Activated CD8-positive, alpha-beta T cell treated with anti-CD3 and anti-CD28 coated beads, Interleukin-2, amount 10 ng/mL, durations not matched to agents 7 days and 5 days (primary cell): ENCODE measurements at regions not wholly inside any gene's neighbourhood (a gene's known extent, or its start where the extent isn't known, plus 50 kb on each side); places are given as distances from the start of the nearest gene placed in this dataset.

Experiments
- ATAC-seq: fragments of 150-1000 bp; cut with Tn5 transposase; one replicate; pipeline ENCODE4 v1.10.0; 2021; ENCODE audit warnings: moderate library complexity
- CTCF ChIA-PET: fragments of 350-600 bp; sonication (Branson Sonifier 250); formaldehyde crosslinking; loops from one replicate; lab custom pipeline; 2021; ENCODE audit warnings: antibody characterized with exemption; lab: Charles Lee
- POLR2A ChIA-PET: fragments of 350-600 bp; sonication (Branson Sonifier 250); formaldehyde crosslinking; loops from one replicate; lab custom pipeline; 2021; ENCODE audit warnings: antibody characterized with exemption; lab: Charles Lee
- DNase-seq: peaks from one replicate; pipeline ENCODE4 v3.0.0-alpha.2; 2020
- H3K27ac Mint-ChIP-seq: one replicate; pipeline ENCODE4 v1.8.0; 2021; ENCODE audit warnings: mild to moderate bottlenecking, mixed read lengths
- H3K27me3 Mint-ChIP-seq: one replicate; pipeline ENCODE4 v1.8.0; 2021; ENCODE audit warnings: low read depth, mixed read lengths
- H3K36me3 Mint-ChIP-seq: one replicate; pipeline ENCODE4 v1.8.0; 2021; ENCODE audit warnings: low read depth, mixed read lengths
- H3K4me1 Mint-ChIP-seq: one replicate; pipeline ENCODE4 v1.8.0; 2021; ENCODE audit warnings: low read depth, mixed read lengths
- H3K4me3 Mint-ChIP-seq: one replicate; pipeline ENCODE4 v1.8.0; 2021; ENCODE audit warnings: mild to moderate bottlenecking, mixed read lengths
- H3K9me3 Mint-ChIP-seq: one replicate; pipeline ENCODE4 v1.8.0; 2022; ENCODE audit warnings: mixed read lengths; ENCODE audit not compliant: insufficient read depth

DNA sequence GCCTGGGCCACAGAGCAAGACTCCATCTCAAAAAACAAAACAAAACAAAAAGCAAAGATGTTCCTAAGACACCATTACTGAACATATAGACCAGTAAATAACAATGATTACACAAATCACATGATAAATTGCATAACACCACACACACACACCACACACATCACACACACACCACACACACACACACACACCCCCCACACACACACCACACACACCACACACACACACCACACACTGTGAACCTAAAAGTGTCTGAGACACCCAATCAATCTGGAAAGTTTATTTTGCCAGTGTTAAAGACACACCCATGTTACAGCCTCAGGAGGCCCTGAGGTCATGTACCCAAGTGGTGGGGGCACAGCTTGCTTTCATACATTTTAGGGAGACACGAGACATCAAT, 62.6 kb upstream of the ASAP2 start:
- DNase-seq (no peak), ATAC-seq (no peak)
- Mint-ChIP-seq H3K27ac (no peak overlapping the region), H3K36me3 (no peaks in the 10 kb centered on the region), H3K27me3 (peaks cover 6% of the 10 kb centered on the region), H3K4me1 (no peaks in the 10 kb centered on the region), H3K4me3 (no peak overlapping the region), H3K9me3 (no peaks in the 10 kb centered on the region)
- POLR2A ChIA-PET = no interaction called here
- CTCF ChIA-PET = interaction anchor here (1.2 to 1.7 kb wide), 2 partner anchors 23 to 61 kb away, joined by 4 to 5 read pairs; no protein-coding TSS in a partner anchor

DNA sequence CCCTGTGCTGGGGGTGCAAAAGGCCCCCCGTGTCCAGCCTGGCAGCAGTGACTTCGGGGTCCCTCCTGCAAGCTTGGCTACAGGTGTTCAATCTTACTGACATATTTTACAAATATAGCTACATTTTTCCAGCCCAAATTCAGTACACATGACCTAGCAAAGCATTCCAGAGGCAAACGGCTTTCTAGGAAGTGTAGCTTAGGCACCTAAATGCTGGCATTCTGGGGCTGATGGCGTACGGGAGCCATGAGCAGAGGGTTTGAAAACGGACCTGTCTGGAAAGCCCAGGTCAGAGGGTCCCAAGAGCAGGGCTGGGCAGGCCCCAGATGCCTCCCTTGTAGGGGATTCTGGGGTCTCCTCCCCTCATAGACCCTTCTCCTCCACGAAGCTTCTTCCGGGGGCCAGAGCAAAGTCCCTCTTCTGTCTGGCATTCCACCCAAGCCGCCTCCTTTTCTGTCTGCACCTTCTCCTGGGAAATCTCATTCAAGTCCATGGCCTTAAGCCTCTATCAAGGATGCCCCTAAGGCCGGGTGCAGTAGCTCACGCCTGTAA, 63.3 kb upstream of the ASAP2 start:
- no peaks in the 10 kb centered on the region for H3K9me3 Mint-ChIP-seq
- no peaks in the 10 kb centered on the region for H3K4me1 Mint-ChIP-seq
- ChIA-PET POLR2A (no interaction called here), CTCF (interaction anchor here (0.9 to 1.7 kb wide), 5 partner anchors 8 to 330 kb away, joined by 3 to 5 read pairs (median 4); no protein-coding TSS in a partner anchor)
- ATAC-seq (no peak), DNase-seq (no peak)
- no peak overlapping the region for H3K4me3 Mint-ChIP-seq
- H3K27me3 Mint-ChIP-seq = peaks cover 6% of the 10 kb centered on the region
- H3K36me3 Mint-ChIP-seq = no peaks in the 10 kb centered on the region
- H3K27ac Mint-ChIP-seq = no peak overlapping the region

DNA sequence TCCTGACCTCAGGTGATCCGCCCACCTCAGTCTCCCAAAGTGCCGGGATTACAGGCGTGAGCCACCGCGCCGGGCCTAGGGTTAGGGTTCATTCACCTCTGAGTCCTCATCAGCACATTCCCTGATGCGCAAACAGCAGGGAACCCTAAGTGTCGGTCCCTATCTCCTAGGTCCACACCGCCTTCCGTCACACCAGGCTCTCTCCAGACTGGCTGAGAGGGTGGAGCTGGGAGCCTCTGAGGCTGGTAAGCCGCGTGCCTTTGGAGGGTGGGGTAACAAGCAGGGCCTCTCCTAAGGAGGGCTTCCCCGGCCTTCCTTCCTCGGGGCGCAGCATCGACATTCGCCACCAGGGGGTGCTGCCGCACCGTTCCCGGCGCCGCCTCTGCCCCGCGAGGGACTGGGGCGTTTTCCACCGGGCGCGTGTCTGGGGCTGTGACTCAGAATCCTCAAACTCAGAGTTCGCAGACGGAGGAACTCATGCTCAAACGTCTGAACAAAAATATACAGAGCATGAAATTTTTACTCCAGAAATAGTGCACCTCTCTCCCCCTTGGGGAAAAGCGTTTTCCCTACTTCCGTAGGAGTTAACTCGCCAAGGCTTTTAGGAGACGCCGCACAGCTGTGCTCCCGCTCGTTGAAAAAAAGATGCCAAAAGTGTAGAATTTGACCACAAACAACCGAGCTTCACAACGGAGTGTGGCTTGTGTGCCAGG, 63.9 kb upstream of the ASAP2 start:
- H3K36me3 Mint-ChIP-seq = no peaks in the 10 kb centered on the region
- ChIA-PET CTCF (interaction anchor here (0.9 to 1.7 kb wide), 5 partner anchors 8 to 331 kb away, joined by 3 to 5 read pairs (median 4); no protein-coding TSS in a partner anchor), POLR2A (no interaction called here)
- no peaks in the 10 kb centered on the region for H3K9me3 Mint-ChIP-seq
- H3K27ac Mint-ChIP-seq = no peak overlapping the region
- H3K4me1 Mint-ChIP-seq = no peaks in the 10 kb centered on the region
- DNase-seq (peak; percentile 81), ATAC-seq (peak; percentile 93)
- H3K27me3 Mint-ChIP-seq = peaks cover 6% of the 10 kb centered on the region
- no peak overlapping the region for H3K4me3 Mint-ChIP-seq

DNA sequence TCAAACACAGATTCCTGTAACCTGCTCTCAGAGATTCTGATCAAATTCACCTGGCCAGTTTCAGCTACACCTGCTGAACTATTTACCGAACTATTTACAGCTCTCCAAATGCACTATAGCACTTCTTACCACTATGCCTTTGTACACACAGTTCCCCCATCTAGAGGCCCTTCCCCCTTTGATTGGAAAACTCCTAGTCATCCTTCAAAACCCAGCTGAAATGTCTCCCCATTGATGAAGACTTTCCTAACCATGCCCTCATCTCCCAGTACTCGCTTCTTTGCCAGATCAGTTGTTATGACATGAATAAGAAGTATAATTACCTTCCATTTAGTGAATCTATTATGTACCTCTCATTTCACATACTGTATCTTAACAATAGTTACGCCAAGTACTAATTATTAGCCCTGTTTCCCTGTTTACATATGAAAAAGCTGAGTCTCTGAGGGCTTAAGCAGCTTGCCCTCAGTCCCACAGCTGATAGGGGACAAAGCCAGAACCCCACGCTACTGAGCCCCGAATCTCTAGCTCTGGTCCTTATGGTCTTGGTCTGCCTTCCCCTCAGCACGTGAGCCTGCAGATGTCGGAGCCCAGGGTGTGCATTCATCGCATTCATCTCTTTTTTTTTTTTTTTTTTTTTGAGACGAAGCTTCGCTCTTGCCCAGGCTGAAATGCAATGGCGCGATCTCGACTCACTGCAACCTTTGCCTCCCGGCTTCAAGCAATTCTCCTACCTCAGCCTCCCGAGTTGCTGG, 64.7 kb upstream of the ASAP2 start:
- DNase-seq = no peak
- Mint-ChIP-seq H3K36me3 (no peaks in the 10 kb centered on the region), H3K27ac (no peak overlapping the region), H3K9me3 (no peaks in the 10 kb centered on the region), H3K4me3 (no peak overlapping the region), H3K4me1 (no peaks in the 10 kb centered on the region), H3K27me3 (peaks cover 6% of the 10 kb centered on the region)
- ChIA-PET CTCF (interaction anchor here (0.8 to 1.4 kb wide), 3 partner anchors 64 to 273 kb away, joined by 3 to 4 read pairs (median 4); no protein-coding TSS in a partner anchor), POLR2A (no interaction called here)
- no peak for ATAC-seq

DNA sequence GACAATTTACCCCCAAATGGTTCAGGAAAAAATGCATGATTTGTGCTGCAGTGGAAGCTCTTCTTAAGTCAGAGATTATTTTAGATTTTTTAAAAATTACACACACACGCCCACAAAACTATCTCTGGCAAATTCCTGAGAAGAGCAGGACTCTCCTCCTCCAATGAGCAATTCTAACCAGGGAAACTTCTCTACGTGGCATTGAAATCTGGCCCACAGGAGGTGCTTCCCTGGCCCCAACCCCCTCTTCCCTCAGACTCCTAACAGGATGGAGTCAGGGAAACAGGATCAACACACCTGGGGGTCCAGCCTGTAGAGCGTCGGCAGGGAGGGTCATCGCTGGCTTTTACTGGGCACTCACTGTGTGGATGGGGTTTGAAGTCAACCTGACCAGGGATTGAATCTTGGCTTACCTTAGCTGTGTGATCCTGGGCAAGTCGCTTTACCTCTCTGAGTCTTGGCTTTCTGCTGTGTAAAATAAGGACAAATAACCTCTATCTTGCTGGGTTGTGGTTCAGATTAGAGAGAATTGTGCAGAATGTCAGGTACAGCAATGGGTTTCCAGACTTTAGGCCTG, 65.4 kb upstream of the ASAP2 start:
- ChIA-PET POLR2A (no interaction called here), CTCF (interaction anchor here (0.7 to 1.4 kb wide), 4 partner anchors 34 to 272 kb away, joined by 3 to 4 read pairs (median 4); no protein-coding TSS in a partner anchor)
- Mint-ChIP-seq H3K27ac (no peak overlapping the region), H3K36me3 (no peaks in the 10 kb centered on the region), H3K9me3 (no peaks in the 10 kb centered on the region), H3K4me1 (no peaks in the 10 kb centered on the region), H3K4me3 (no peak overlapping the region), H3K27me3 (peaks cover 6% of the 10 kb centered on the region)
- ATAC-seq (no peak), DNase-seq (no peak)

DNA sequence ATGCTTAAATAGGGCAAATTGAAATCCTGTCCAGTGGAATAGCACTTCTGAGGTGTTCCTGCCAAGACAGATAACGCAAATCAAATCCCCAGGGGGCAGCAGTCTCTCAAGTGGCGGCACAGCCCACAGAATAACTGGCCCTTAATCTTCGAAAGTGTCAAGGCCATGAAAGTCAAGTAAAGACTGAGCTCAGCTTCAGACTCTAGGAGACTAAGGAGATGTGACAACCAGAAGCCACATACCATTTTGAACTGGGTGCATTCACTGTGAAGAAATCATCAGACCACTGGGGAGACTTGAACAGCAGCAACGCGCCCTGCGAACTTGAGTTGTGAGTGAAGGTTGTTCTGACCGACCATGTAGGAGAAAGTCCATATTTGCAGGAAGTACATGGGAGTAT, 66.0 kb upstream of the ASAP2 start:
- H3K9me3 Mint-ChIP-seq = no peaks in the 10 kb centered on the region
- no peaks in the 10 kb centered on the region for H3K36me3 Mint-ChIP-seq
- peaks cover 6% of the 10 kb centered on the region for H3K27me3 Mint-ChIP-seq
- no peaks in the 10 kb centered on the region for H3K4me1 Mint-ChIP-seq
- H3K27ac Mint-ChIP-seq = no peak overlapping the region
- POLR2A ChIA-PET = no interaction called here
- ATAC-seq (no peak), DNase-seq (no peak)
- H3K4me3 Mint-ChIP-seq = no peak overlapping the region
- CTCF ChIA-PET = interaction anchor here (0.7 kb wide), 1 partner anchor 34 kb away, joined by 4 read pairs; no protein-coding TSS in a partner anchor

DNA sequence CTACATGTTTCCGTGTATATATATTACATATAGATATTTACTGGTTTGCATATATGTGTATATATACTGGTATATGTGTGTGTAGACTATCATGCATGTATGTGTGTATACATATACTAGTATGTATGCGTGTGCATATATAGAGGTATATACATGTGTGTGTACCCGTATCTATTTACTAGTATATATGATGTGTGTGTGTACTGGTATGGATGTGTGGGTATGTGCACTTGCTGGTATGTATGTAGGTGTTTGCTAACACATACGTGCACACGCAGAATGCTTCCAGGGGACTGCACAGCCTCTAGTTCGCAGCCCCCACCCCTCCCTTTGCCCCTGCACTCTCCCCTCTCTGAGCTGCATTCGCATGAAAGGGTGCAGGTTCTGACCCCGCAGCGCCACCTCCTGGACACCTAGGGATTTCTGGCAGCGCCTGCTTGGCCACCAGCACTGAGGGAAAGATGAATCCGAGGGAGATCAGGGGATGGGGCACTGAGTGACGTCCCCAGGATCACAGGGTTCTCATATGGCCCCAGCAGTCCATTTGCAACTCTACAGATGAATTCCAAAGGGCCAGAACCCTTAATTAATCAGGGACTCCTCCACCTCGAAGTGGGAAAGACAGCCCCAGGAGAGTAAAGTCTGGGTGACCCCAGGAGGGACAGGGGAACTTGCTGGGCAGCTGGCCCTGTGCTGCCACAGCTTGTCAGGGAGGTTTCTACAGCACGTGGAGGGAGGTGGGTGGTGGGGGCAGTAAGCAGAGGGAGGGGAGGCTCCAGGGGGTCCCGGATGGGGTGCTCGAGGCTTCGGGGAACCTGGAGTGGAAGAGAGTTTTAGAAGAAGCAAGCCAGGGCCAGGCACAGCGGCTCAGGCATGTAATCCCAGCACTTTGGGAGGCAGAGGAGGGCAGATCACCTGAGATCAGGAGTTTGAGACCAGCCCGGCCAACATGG, 66.8 kb upstream of the ASAP2 start:
- ChIA-PET POLR2A (no interaction called here), CTCF (interaction anchor here (1.0 to 1.2 kb wide), 2 partner anchors 231 to 267 kb away, joined by 3 to 4 read pairs; no protein-coding TSS in a partner anchor)
- Mint-ChIP-seq H3K4me3 (no peak overlapping the region), H3K27ac (no peak overlapping the region), H3K36me3 (no peaks in the 10 kb centered on the region), H3K27me3 (peaks cover 6% of the 10 kb centered on the region), H3K9me3 (no peaks in the 10 kb centered on the region), H3K4me1 (no peaks in the 10 kb centered on the region)
- ATAC-seq = peak; percentile 41
- peak; percentile 79 for DNase-seq

DNA sequence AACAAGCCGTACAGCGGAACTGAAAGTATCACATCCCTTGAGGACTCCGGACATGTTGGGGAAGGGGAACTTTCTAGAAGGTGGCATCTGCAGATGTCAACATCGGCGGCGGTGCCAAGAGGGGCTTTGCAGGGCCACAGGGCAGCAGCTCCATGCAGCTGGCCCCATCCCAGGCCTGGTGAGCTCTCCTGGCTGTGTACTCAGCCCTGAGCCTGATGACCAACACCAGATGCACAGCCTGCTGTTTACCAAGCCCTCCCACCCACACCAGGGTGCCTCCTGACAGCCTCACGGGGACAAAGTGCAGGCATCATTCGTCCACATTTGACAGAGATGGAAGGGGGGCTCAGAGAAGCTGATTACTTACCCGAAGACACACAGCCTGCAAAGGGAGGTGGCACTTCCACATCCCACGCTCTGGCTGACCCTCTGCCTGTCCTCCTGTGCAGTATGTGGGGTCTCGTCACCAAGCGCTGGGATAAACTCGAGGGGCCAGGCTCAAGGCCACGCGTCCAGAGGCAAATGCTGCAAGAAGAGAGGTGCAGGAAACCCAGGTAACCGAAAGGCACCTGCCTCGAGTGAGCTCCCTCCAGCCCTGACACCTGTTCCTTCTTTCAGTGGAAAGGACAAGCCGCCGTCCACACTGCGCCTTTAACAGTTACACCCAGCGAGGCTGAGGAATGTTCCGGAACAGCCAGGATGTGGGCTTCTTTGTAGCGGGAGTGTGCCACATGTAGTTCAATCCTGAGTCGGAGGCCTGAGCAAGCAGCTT, 69.0 kb upstream of the ASAP2 start:
- CTCF ChIA-PET = interaction anchor here (0.8 kb wide), 1 partner anchor 13 kb away, joined by 3 read pairs; no protein-coding TSS in a partner anchor
- ATAC-seq = no peak
- POLR2A ChIA-PET = no interaction called here

DNA sequence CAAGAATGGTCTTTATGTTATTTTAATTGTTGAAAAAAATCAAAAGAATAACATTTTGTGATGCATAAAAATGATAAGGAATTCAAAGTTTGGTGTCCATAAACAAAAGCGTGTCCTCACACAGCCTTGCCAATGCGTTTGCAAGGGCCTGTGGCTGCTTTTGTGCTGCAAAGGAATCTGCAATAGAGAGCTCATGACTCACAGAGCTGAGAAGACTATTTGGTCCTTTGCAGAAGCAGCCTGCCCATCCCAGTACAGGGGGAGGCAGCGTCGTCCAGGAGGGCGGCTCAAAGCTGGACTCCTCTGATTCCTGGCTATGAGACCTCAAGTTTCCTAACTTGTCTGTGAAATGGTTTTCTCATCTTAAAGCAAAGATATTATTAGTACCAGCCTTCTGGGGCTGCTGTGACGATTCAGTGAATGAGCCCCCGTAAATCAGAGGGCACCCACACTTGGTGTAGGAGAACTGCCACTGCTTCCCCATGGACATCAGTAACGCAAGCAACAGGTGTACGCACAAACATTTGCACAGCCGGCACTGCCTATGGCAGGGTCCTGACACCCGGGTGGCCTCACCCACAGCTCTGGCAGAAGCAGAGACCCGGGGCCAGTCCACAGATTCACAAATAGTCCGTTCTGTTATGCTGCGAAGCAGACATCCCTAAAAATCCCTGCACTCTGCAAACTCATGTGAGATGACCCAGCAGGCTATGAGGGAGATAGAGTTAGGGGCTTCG, 70.6 kb upstream of the ASAP2 start:
- Mint-ChIP-seq H3K27me3 (peaks cover 2% of the 10 kb centered on the region), H3K9me3 (no peaks in the 10 kb centered on the region), H3K4me3 (no peak overlapping the region), H3K4me1 (no peaks in the 10 kb centered on the region), H3K27ac (no peak overlapping the region), H3K36me3 (no peaks in the 10 kb centered on the region)
- POLR2A ChIA-PET = no interaction called here
- ATAC-seq (no peak), DNase-seq (no peak)
- CTCF ChIA-PET = no interaction called here

More for the DNA sequence above, 69.0 kb upstream of the ASAP2 start:
- H3K4me1 Mint-ChIP-seq = no peaks in the 10 kb centered on the region
- H3K9me3 Mint-ChIP-seq = no peaks in the 10 kb centered on the region
- peaks cover 5% of the 10 kb centered on the region for H3K27me3 Mint-ChIP-seq
- no peak overlapping the region for H3K4me3 Mint-ChIP-seq
- no peak overlapping the region for H3K27ac Mint-ChIP-seq
- no peak for DNase-seq
- no peaks in the 10 kb centered on the region for H3K36me3 Mint-ChIP-seq

DNA sequence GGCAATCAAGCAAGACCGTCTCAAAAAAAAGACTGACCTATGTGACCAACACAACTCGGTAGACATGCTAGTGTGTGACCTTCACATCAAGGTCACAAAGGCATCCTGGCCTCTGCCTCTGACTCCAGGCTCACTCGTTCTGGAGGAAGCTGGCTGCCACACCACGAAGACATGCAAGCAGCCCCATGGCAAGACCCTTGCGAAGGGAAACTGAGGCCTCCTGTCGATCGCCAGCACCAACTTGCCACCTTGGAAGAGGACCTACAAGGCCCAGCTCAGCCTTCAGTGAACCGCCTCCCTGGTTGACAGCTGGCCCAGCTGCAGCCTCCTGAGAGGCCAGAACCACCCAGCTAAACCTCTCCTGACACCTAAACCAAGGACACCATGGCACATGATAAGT, 79.3 kb upstream of the ASAP2 start:
- ATAC-seq = no peak
- CTCF ChIA-PET = no interaction called here

More for the DNA sequence above, 79.3 kb upstream of the ASAP2 start:
- Mint-ChIP-seq H3K9me3 (no peaks in the 10 kb centered on the region), H3K27ac (no peak overlapping the region), H3K27me3 (peaks cover 2% of the 10 kb centered on the region), H3K4me3 (no peak overlapping the region), H3K36me3 (no peaks in the 10 kb centered on the region), H3K4me1 (no peaks in the 10 kb centered on the region)
- DNase-seq = no peak
- POLR2A ChIA-PET = no interaction called here
